IMR-90 (cell line): ENCODE measurements at regions not wholly inside any gene's neighbourhood (a gene's known extent, or its start where the extent isn't known, plus 50 kb on each side); places are given as distances from the start of the nearest gene placed in this dataset.
A peak's percentile ranks its signal among the peaks of the same experiment; 100 is the strongest.

ENCODE experiments used
- ATAC-seq: fragments of 200-7000 bp; cut with Tn5 transposase; 2 replicates; pipeline ENCODE4 v1.9.1; 2020; ENCODE audit warnings: low read depth, mild to moderate bottlenecking, moderate library complexity
- BruUV-seq: library from RNA; stranded (reverse); fragments of 400-500 nt; replicated peaks from 2 replicates; lab custom pipeline; 2021; lab: Mats Ljungman, UMichigan
- CTCF ChIA-PET: fragments of 300-600 bp; formaldehyde crosslinking; extraction: SDS; loops from one replicate; lab custom pipeline; 2021; ENCODE audit warnings: antibody characterized with exemption; lab: Yijun Ruan, JAX
- POLR2A ChIA-PET: fragments of 300-600 bp; sonication (Branson Sonifier 250); formaldehyde crosslinking; loops from one replicate; lab custom pipeline; 2022; ENCODE audit warnings: antibody characterized with exemption; ENCODE audit not compliant: unreplicated experiment; lab: Charles Lee
- DNase-seq: peaks from one replicate; pipeline ENCODE4 v3.0.0; 2013
- H2AFZ ChIP-seq: replicated peaks from 2 replicates; pipeline ENCODE3; 2013; ENCODE audit warnings: low read length, mild to moderate bottlenecking; ENCODE audit not compliant: poor library complexity
- H2AK5ac ChIP-seq: 2 replicates; pipeline ENCODE4 v1.6.1; 2013; ENCODE audit warnings: low read depth, low read length, inconsistent platforms
- H2AK9ac ChIP-seq: replicated peaks from 2 replicates; pipeline ENCODE3; 2013; ENCODE audit warnings: mild to moderate bottlenecking, low read depth, low read length, moderate library complexity; ENCODE audit not compliant: poor library complexity
- H2BK120ac ChIP-seq: 2 replicates; pipeline ENCODE4 v1.6.1; 2013; ENCODE audit warnings: low read depth, low read length, inconsistent platforms
- H2BK15ac ChIP-seq: 3 replicates; pipeline ENCODE4 v1.6.1; 2013; ENCODE audit warnings: low read depth, low read length, inconsistent platforms
- H2BK20ac ChIP-seq: 2 replicates; pipeline ENCODE4 v1.6.1; 2013; ENCODE audit warnings: low read depth, mild to moderate bottlenecking, inconsistent platforms, low read length, moderate library complexity
- H2BK5ac ChIP-seq: 2 replicates; pipeline ENCODE4 v1.6.1; 2013; ENCODE audit warnings: mild to moderate bottlenecking, low read depth, low read length, inconsistent platforms; ENCODE audit not compliant: poor library complexity, severe bottlenecking
- H3K14ac ChIP-seq: replicated peaks from 2 replicates; pipeline ENCODE4 v1.6.1; 2013; ENCODE audit warnings: low read depth, low read length, inconsistent platforms
- H3K18ac ChIP-seq: 2 replicates; pipeline ENCODE4 v1.6.1; 2013; ENCODE audit warnings: low read depth, low read length, control low read depth
- H3K23ac ChIP-seq: 2 replicates; pipeline ENCODE4 v1.6.1; 2013; ENCODE audit warnings: low read depth, low read length, inconsistent platforms
- H3K27ac ChIP-seq: 2 replicates; pipeline ENCODE4 v1.5.1; 2013; ENCODE audit warnings: mild to moderate bottlenecking, control low read depth, low read length; ENCODE audit not compliant: insufficient read depth
- H3K27me3 ChIP-seq: 2 replicates; pipeline ENCODE4 v1.6.1; 2013; ENCODE audit warnings: low read length; ENCODE audit not compliant: control insufficient read depth, insufficient read depth
- H3K36me3 ChIP-seq: 2 replicates; pipeline ENCODE4 v1.6.1; 2013; ENCODE audit warnings: low read length, mixed read lengths; ENCODE audit not compliant: control insufficient read depth, insufficient read depth
- H3K4ac ChIP-seq: 2 replicates; pipeline ENCODE4 v1.6.1; 2013; ENCODE audit warnings: low read depth, low read length, inconsistent platforms
- H3K4me1 ChIP-seq: 2 replicates; pipeline ENCODE4 v1.6.1; 2013; ENCODE audit warnings: low read length, mixed read lengths; ENCODE audit not compliant: control insufficient read depth, insufficient read depth
- H3K4me2 ChIP-seq: 2 replicates; pipeline ENCODE4 v1.6.1; 2013; ENCODE audit warnings: low read depth, mild to moderate bottlenecking, control low read depth, low read length, moderate library complexity
- H3K4me3 ChIP-seq: 2 replicates; pipeline ENCODE4 v1.5.1; 2013; ENCODE audit warnings: low read depth, mild to moderate bottlenecking, control low read depth, low read length, moderate library complexity; ENCODE audit not compliant: insufficient read depth
- H3K56ac ChIP-seq: 2 replicates; pipeline ENCODE4 v1.6.1; 2013; ENCODE audit warnings: low read length, inconsistent platforms; ENCODE audit not compliant: insufficient read depth; ENCODE audit errors: extremely low read depth
- H3K79me1 ChIP-seq, 2 experiments: 2 replicates each; pipeline ENCODE4 v1.6.1; 2013; ENCODE audit warnings: low read length in 2 of 2, inconsistent platforms in 1 of 2, low read depth in 1 of 2
- H3K9ac ChIP-seq: 2 replicates; pipeline ENCODE4 v1.6.1; 2013; ENCODE audit warnings: low read depth, low read length, control low read depth
- H3K9me1 ChIP-seq: 2 replicates; pipeline ENCODE4 v1.6.1; 2013; ENCODE audit warnings: low read length, inconsistent platforms; ENCODE audit not compliant: insufficient read depth
- H3K9me3 ChIP-seq: 2 replicates; pipeline ENCODE4 v1.6.1; 2013; ENCODE audit warnings: low read length; ENCODE audit not compliant: control insufficient read depth, insufficient read depth
- H4K20me1 ChIP-seq: 2 replicates; pipeline ENCODE4 v1.6.1; 2013; ENCODE audit warnings: low read length, inconsistent platforms; ENCODE audit not compliant: insufficient read depth
- H4K5ac ChIP-seq: 2 replicates; pipeline ENCODE4 v1.6.1; 2013; ENCODE audit warnings: mild to moderate bottlenecking, low read depth, low read length, control low read depth
- H4K8ac ChIP-seq, 2 experiments: 2 replicates each; pipeline ENCODE4 v1.6.1; 2013; ENCODE audit warnings: low read depth in 2 of 2, low read length in 2 of 2, control low read depth in 1 of 2, inconsistent platforms in 1 of 2
- H4K91ac ChIP-seq: 2 replicates; pipeline ENCODE4 v1.6.1; 2013; ENCODE audit warnings: low read depth, low read length, inconsistent platforms; ENCODE audit not compliant: insufficient read depth
- BHLHE40 ChIP-seq: fragments of 150-350 bp; IDR thresholded peaks from 2 replicates; pipeline ENCODE4 v1.6.1; 2016; ENCODE audit warnings: mild to moderate bottlenecking, low read depth, low read length
- CEBPB ChIP-seq: IDR thresholded peaks from 2 replicates; pipeline ENCODE4 v1.6.1; 2012; ENCODE audit warnings: low read depth, low read length, improper control_type of control experiment
- CHD1 ChIP-seq: IDR thresholded peaks from 2 replicates; pipeline ENCODE4 v1.6.1; 2012; ENCODE audit warnings: low read depth, low read length, improper control_type of control experiment
- CTCF ChIP-seq: conservative IDR thresholded peaks from 2 replicates; pipeline ENCODE4 v1.5.1; 2012; ENCODE audit warnings: mild to moderate bottlenecking, low read depth, low read length, improper control_type of control experiment
- ELK1 ChIP-seq: fragments of 150-350 bp; IDR thresholded peaks from 2 replicates; pipeline ENCODE4 v1.6.1; 2016; ENCODE audit warnings: low read depth, mild to moderate bottlenecking, low read length, moderate library complexity, borderline replicate concordance
- FOS ChIP-seq: fragments of 150-350 bp; IDR thresholded peaks from 2 replicates; pipeline ENCODE4 v1.6.1; 2016; ENCODE audit warnings: low read depth, low read length
- MAFK ChIP-seq: IDR thresholded peaks from 2 replicates; pipeline ENCODE4 v1.6.1; 2012; ENCODE audit warnings: low read depth, low read length, improper control_type of control experiment
- MAZ ChIP-seq: IDR thresholded peaks from 2 replicates; pipeline ENCODE4 v1.6.1; 2012; ENCODE audit warnings: low read depth, mild to moderate bottlenecking, low read length, improper control_type of control experiment, moderate library complexity, borderline replicate concordance
- MXI1 ChIP-seq: IDR thresholded peaks from 2 replicates; pipeline ENCODE4 v1.6.1; 2012; ENCODE audit warnings: low read depth, mild to moderate bottlenecking, low read length, moderate library complexity, borderline replicate concordance
- NFE2L2 ChIP-seq: fragments of 150-350 bp; IDR thresholded peaks from 2 replicates; pipeline ENCODE4 v1.6.1; 2016; ENCODE audit warnings: low read depth, mild to moderate bottlenecking, low read length
- RAD21 ChIP-seq: IDR thresholded peaks from 2 replicates; pipeline ENCODE4 v1.6.1; 2012; ENCODE audit warnings: low read length, improper control_type of control experiment
- SMC3 ChIP-seq: fragments of 150-350 bp; IDR thresholded peaks from 2 replicates; pipeline ENCODE4 v1.6.1; 2016; ENCODE audit warnings: low read depth, mild to moderate bottlenecking, antibody characterized with exemption, low read length, moderate library complexity
- USF2 ChIP-seq: fragments of 150-350 bp; IDR thresholded peaks from 2 replicates; pipeline ENCODE4 v1.6.1; 2017; ENCODE audit warnings: mild to moderate bottlenecking, antibody characterized with exemption, low read length, low read depth
- WGBS, 2 experiments: methylation state at CpG; one replicate each; pipeline versions ENCODE4 v1.1.5 to v1.1.7; 2013; ENCODE audit warnings: missing lambda C conversion rate in 2 of 2; ENCODE audit not compliant: insufficient read length in 1 of 2; ENCODE audit errors: extremely low coverage in 2 of 2; 5-methylcytosine and 5-hydroxymethylcytosine counted together
- dilution Hi-C: fragments of 300-500 bp; cut with HindIII; formaldehyde crosslinking; loops from one replicate; pipeline ENCODE4 v1.14.3; 2018; ENCODE audit warnings: low sequenced_read_pairs; ENCODE audit not compliant: unreplicated experiment
- in situ Hi-C: fragments of 300-500 bp; cut with MboI; formaldehyde crosslinking; loops from 3 replicates; pipeline ENCODE4 v1.14.3; 2019; ENCODE audit warnings: low sequenced_read_pairs, inconsistent platforms, mixed read lengths
- intact Hi-C: fragments of 100-400 bp; cut with micrococcal nuclease; formaldehyde crosslinking; loops from 2 replicates; pipeline ENCODE4 v1.10.0; 2022

- intact Hi-C loops = no loop called here
- no peak for TF ChIP-seq CHD1
- no peak for TF ChIP-seq RAD21
- no peak for TF ChIP-seq SMC3
- no peak for TF ChIP-seq FOS
- no peak for TF ChIP-seq NFE2L2
- no peak for TF ChIP-seq BHLHE40
- no peak for TF ChIP-seq CTCF
- TF ChIP-seq MXI1 = no peak
- TF ChIP-seq MAZ = no peak
- TF ChIP-seq ELK1 = no peak
- TF ChIP-seq USF2 = no peak
- no peak for TF ChIP-seq CEBPB
- TF ChIP-seq MAFK = no peak
- Histone ChIP-seq H3K4me3 (no peak overlapping the region), H3K79me1 (no peaks in the 10 kb centered on the region; a peak in 1 of 4 replicates), H3K56ac (no peak overlapping the region), H2AK9ac (no peak overlapping the region), H4K5ac (no peak overlapping the region), H2BK120ac (no peak overlapping the region), H3K9me1 (peaks cover 7% of the 10 kb centered on the region), H3K14ac (0 out of 2 replicates have a peak overlapping the region, but pooled peaks have one; percentile 21), H3K4me2 (no peak overlapping the region), H2BK15ac (peak overlapping the region; percentile 53; the same call in 1 of the 3 replicates), H2BK5ac (no peak overlapping the region), H4K8ac (peak overlapping the region in 1 of 2 experiments; percentile 17; a peak in 1 of 4 replicates), H3K4ac (peak overlapping the region; percentile 28; the same call in 1 of the 2 replicates), H2BK20ac (no peak overlapping the region; the same call in 1 of the 2 replicates), H3K18ac (no peak overlapping the region), H3K9ac (no peak overlapping the region), H3K23ac (no peak overlapping the region), H2AFZ (no peak overlapping the region), H4K20me1 (no peaks in the 10 kb centered on the region), H4K91ac (no peak overlapping the region), H3K36me3 (no peaks in the 10 kb centered on the region), H3K27me3 (no peaks in the 10 kb centered on the region), H3K9me3 (peaks cover 2% of the 10 kb centered on the region; the same call in 1 of the 2 replicates), H2AK5ac (peak overlapping the region; percentile 94), H3K27ac (no peak overlapping the region), H3K4me1 (peaks cover 10% of the 10 kb centered on the region)
- ChIA-PET POLR2A (interaction anchor here (0.7 kb wide), 1 partner anchor 17 kb away, joined by 3 read pairs; no protein-coding TSS in a partner anchor), CTCF (no interaction called here)
- in situ Hi-C loops = no loop called here
- BruUV-seq = no TSS peak
- WGBS, 2 experiments = no CpG with 5 or more reads among the region's 2 CpGs
- ATAC-seq (no peak), DNase-seq (no peak)
- dilution Hi-C loops = no loop called here
Measured at GRCh38 chr14:61139006-61139599, 142.0 kb downstream of the TMEM30B start.
